ENCODE measurements at regions not wholly inside any gene's neighbourhood (a gene's known extent, or its start where the extent isn't known, plus 50 kb on each side); places are given as distances from the start of the nearest gene placed in this dataset.
"Not testable (repeated sequence)": the region's sequence is repeated elsewhere in the genome, so short reads cannot be mapped to it uniquely, and the experiment has no call there.

DNA sequence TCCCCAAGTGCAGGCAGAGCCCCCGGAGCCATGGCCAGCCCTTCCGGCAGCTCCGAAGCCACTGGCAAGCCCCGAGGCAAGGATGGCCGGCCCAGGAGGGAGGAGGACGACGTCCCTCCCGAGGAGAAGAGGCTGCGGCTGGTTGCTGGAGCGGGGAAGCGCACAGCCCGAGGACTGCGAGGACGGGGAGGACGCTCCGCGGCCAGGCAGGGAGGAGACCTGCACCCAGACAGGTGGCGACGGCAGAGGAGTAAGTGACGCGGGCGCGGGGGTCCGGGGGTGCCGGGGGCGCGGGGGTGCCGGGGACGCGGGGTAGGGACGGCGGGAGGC is 56.8 kb upstream of the KRTAP5-11 start:
- TF ChIP-seq, protein P1, sequence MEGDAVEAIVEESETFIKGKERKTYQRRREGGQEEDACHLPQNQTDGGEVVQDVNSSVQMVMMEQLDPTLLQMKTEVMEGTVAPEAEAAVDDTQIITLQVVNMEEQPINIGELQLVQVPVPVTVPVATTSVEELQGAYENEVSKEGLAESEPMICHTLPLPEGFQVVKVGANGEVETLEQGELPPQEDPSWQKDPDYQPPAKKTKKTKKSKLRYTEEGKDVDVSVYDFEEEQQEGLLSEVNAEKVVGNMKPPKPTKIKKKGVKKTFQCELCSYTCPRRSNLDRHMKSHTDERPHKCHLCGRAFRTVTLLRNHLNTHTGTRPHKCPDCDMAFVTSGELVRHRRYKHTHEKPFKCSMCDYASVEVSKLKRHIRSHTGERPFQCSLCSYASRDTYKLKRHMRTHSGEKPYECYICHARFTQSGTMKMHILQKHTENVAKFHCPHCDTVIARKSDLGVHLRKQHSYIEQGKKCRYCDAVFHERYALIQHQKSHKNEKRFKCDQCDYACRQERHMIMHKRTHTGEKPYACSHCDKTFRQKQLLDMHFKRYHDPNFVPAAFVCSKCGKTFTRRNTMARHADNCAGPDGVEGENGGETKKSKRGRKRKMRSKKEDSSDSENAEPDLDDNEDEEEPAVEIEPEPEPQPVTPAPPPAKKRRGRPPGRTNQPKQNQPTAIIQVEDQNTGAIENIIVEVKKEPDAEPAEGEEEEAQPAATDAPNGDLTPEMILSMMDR (IDR thresholded peaks at IDR 0.05; ENCODE audit: low read length): not testable (repeated sequence)
- not testable (repeated sequence) for TF ChIP-seq EZH2 (IDR thresholded peaks at IDR 0.05; ENCODE audit: borderline replicate concordance, low read length)

Data from OCI-LY1 (cell line).